GM21526 (cell line): ENCODE measurements at regions not wholly inside any gene's neighbourhood (a gene's known extent, or its start where the extent isn't known, plus 50 kb on each side); places are given as distances from the start of the nearest gene placed in this dataset.

ENCODE experiments used
- ATAC-seq: cut with Tn5 transposase; IDR thresholded peaks from one replicate; pipeline ENCODE4 v1.9.1; 2021; ENCODE audit warnings: moderate library complexity; ENCODE audit not compliant: unreplicated experiment, low FRiP score

DNA sequence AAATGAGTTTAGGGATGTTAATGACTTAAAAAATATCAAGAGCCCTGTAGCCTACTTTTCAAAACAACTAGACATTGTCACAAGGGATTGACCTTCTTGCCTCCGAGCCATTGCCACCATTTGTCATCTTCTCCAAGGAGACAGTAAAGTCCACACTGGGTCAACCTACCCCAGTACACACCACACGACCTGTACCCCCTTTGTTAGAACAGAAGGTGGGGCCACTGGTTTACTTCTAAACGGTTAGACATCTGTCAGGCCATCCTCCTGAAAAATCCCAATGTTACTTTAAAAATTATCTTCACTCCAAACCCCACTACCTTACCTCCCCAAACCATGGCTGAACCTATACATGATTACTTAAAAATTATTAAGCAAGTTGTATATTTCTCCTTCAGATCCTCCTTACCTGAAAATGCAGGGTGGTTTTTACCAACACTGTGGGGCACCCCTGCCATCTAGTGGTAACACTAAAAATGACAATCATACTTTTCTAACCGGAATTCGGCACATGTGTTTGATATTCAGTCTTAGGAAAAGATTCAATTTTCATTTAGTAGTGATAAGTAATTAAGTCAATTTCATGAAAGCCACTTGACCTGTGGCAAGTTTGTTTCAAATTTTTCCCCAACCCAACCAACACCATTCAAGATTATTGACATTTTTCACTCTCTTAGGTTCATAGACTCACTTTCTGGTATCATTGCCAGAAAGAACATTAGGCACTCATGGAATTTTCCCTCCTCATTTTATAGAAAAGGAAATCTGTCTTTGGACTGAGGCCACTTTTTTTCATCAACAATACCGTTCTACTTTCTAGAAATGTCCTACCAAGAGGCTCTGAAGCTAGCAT, 265.3 kb upstream of the PKDCC start:
- ATAC-seq, result no peak

DNA sequence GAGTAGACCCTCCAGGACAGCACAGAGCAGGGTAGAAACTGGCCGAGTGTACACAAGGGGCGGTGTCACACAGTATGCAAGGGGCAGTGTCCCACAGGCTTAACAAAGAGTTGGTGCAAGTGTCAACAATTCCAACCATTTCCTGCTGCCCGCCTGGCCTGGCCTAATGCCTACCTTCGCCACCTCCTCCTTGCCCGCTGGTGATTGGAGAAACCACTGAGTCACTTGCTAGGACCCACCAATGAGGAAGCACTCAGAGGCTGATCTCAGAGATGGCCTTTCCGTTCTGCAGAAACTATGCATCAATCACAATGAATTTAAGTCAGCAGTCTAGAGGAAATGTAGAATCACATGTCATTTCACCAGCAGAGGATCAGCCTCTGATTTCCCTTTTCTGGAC, 263.3 kb upstream of the PKDCC start:
- ATAC-seq, result no peak

DNA sequence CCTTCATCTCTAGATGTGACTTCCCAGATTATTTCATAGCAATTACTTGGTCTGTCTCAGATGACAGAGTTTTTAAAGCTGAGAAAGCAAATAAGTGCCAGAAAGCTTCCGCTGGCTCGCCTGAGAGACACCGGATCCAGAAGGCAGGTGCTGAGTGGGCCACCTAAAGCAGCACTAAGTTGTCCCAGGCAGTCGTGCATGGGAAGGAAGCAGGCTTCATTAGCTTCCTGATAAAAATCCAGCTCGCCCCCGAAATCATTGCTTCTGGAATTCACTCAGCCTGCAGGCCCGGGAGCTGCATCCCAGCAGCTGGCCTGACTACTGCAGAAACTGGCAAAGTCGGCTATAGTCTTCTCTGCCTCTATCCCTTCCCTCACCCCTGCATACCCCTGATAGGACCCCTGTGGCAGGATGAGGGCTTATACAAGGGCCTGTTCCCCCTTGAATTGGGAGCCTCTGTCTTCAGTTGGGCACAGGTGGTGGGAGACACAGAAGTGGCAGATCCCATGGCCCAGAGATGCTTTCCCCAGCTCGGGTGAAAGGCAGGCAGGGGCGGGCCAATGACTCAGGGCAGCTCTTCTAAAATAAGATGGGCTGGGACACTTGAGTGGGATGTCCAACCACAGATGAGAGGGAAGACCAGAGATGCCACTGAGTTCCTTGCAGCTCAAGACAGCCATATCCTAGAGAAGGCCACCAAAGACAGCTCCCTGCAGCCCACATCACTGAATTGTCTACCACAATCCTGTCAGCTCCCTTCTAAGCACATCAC, 262.4 kb upstream of the PKDCC start:
- ATAC-seq, result no peak

DNA sequence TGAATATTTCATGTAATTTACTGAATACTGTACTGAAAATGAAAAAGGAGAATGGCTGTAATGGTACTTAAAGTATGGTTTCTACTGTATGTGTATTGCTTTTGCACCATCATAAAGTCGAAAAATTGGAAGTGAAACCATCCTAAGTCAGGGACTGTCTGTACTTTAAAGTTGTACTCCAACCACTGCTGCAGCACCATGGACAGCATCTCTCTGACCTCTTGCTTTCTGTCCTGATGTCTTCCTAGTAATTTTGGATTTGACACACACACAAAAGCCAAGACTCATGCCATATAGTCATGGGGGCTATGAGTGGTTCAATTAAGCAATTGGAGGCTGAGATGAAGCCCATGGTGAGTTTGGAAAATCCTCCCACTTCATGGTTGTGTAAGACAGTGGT, 256.3 kb upstream of the PKDCC start:
- no peak for ATAC-seq

DNA sequence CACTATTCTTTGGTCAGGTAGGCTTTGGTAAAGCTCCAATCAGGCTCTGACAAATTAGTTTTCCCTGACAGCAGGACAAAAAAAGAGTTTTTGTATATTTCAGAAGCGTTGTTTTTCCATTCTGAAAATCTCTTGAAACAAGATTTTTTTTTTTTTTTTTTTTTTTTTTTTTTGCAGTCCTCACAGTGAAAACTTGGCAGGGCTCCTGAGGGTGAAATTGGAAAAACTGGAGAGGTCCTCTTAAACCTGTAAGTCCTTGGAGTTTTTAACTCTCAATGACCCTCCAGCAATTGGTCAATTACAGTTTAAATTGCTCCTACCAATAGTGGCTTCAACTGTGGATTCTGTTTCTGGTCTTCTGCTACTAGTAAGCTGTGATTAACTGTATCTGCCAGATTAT, 244.5 kb upstream of the PKDCC start:
- no peak for ATAC-seq

DNA sequence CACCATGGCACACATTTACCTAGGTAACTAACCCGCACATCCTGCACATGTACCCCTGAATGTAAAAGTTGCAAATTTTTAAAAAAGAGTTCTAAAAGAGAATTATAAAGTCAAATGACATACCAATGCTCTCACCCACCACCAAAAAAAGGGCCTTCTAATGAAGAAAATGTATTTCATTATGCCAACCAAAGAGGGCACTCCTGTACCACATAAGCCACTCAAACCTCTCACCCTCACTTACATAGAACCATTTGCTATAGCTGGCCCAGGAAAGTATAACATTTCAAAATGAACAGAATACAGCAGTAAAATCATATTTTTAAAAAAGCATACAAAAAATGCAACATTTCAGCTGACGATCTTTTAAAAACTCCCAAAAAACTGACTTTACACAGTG, 241.5 kb upstream of the PKDCC start:
- no peak for ATAC-seq

DNA sequence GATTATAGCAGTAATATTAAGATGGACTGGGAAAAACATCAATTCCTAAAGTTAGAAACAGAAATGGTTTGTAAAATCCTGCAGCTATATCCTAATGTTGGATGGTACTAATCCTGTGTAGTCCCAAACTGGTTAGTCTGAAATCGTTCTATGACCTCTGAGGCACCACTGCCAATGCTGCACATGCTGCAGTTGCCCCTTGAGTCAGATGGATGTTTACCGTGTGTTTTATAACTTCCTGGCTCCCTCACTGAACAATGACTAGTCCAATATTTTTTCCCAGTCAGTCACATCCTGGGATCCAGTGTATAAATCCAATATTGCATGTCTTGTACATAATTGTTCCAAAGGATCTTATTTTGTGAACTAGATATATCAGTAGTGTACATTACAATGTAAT, 226.7 kb upstream of the PKDCC start:
- ATAC-seq, result no peak

DNA sequence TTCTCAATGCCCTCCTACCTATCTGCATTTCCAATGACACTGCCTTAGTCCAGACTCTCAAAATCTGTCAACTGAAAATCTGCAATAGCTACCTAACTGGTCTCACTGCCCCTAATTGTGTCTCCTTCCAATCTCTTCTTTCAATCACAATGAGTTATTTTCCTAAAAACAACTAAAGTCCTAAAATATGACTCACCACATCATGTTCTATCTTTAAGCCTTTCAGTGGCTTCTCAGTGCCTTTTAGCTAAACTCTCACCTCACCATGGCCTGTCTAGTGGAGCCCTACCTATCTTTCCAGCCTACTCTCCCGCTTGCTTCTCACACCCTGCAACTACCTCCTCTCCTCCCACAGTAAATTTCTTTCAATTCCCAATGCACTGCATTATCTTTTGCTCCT, 220.9 kb upstream of the PKDCC start:
- ATAC-seq, result no peak

DNA sequence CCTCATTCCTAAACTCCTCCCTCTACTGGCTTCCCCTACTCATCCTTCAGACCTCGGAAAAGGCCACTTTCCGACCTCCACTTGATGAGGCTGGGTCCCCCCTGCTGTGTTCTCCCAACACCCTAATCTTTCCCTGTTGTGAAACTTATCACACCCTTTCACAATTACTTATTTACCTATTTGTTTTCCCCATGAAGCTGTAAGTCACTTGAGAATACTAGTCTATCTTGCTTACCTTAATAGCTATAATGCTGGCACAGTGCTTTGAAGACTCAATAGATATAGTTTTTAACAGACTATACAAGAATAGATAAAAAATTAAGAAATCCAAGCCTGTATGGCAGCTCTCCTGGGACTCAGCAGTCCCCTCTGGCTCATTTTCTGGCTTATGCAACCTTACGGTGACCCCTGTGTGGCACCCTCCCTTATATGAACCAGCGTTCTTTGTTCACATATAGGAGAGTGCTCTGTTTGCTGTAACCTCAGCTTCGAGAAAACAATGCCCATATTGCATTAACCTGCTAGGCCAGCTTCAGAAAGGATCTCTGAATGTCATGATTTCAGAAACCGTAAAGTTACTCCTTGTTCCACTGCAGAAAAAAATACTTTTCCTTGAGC, 220.4 kb upstream of the PKDCC start:
- no peak for ATAC-seq

DNA sequence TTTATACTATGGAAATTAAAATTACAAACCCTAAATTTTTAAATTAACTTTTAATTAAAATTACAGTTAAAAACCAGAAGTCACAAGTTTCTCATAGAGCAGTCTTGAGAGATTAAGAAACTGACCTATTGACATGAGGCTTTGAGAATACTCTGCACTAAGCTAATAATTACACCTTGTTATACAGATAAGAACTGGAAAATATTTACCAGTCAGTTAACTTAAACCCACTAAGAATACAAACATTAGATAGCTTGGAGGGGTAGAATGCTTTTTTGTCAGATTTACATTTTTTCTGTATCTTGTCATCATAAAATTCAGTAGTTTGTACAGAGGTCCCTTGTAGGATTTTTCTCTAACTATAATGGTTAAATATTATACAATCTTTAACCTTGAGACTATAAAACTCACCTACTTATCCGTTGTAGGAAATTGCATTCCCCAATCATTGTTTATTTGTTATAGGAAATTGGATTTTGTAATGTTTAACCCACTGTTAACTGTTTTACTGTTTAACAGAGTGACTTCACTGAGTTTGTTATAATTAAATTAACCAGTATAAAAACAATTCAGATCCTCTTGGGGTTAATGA, 219.7 kb upstream of the PKDCC start:
- no peak for ATAC-seq

DNA sequence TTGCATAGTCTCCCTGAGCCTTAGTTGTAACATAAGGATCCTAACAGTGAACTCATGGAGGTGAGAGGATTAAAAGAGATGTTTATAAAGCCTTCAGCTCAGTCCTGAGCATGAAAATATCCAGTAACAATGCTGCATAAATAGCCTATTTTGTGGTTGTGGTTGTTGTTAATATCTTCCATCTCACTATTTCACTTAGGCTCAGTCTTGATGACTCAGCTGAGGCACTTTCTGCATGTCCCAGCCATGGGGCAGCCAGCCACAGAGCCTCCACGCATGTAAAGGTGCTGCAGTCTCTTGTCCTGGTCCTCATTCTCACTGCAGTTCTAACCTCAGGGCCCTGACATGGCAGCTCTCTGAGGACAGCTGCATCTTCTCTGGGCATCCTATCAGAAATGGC, 218.8 kb upstream of the PKDCC start:
- ATAC-seq, result no peak

DNA sequence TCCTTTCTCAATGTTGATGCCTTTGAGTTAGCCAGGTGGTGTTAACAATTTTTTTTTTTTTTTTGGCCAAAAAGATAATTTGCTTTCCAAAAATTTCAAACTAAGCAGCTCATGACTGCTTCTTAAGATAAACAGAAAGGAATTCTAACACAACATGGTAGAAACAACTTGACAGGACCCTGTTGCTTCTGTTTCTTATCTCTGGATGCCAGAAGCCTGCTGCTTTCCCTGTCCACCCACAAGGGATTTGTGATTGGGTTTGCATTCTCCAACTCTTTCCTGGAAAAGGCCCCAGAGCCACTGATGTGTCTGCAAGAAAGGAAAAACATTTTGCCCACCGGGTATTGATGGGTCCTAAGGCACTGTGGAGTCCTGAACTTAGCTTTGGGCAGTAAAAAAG, 217.2 kb upstream of the PKDCC start:
- no peak for ATAC-seq

DNA sequence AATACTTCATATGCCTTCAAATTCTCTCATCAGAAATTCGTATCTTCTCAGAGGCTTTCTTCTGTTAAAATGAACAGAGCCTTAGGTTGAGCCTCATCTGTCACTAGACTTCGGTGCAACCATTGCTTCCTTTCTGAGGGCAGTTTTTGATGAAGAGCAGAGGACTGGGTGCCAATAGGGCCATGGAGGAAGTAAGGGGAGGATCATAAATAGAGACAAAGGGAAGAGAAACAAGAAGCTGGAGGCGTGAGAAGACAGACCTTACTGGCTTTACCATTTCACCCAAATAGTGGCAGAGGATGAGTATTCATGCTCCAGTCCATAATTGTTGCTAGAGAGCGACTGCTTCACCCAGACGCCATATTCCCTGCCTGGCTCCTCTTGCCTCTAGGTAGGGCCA, 215.6 kb upstream of the PKDCC start:
- ATAC-seq, result no peak

DNA sequence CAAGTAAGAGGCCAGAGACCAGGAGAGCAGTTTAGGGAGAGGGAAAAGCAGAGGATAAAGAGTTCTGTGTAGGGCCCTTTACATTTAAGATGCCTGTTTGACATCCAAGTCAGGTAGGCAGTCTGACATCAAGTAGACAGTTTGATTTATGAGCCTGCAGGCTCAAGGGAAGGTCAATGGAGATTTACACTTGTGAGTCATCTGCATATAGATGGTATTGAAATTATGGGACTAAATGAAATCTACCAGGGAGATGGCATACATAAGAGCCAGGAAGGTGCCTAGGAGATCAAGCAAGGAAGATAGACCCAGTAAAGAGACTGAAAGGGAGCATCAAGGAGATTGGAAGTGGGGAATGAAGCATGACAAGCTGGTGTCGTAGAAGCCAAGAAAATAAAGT, 212.4 kb upstream of the PKDCC start:
- ATAC-seq, result no peak

DNA sequence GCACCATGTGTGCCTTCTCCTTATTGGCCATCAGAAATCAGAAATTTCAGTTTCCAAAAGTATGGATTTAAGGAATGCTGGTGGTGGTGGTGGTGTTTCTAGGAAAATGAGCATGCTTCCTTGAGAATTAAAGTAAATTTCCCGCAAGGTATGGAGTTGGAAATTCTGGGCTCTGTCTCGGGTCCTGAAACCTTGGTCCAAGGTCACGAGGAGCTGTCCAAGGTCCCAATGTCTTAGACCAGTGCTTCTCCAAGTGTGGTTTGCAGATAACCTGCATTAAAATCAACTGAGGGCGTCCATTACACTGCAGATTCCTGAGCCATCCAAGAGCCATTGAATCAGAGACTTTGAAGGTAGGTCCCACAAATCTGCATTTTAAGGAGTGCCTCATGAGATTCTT, 210.9 kb upstream of the PKDCC start:
- no peak for ATAC-seq

DNA sequence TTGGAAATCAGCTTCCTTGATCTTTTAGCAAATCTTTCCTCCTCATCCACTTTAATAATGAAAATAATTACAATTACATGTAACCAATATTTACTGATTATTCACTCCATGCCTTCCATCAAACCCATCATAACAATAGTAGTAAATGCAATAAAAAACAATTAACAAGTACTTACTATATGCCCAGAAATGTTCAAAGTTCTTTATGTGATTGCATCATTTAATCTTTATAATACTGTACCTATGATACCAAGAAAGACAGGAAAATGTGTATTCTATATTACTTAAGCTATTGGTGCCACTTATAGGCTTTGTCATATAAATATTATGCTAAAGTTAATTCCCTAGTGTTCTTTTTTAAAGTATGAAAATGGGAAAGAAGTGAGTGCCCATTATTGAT, 210.2 kb upstream of the PKDCC start:
- ATAC-seq, result no peak

DNA sequence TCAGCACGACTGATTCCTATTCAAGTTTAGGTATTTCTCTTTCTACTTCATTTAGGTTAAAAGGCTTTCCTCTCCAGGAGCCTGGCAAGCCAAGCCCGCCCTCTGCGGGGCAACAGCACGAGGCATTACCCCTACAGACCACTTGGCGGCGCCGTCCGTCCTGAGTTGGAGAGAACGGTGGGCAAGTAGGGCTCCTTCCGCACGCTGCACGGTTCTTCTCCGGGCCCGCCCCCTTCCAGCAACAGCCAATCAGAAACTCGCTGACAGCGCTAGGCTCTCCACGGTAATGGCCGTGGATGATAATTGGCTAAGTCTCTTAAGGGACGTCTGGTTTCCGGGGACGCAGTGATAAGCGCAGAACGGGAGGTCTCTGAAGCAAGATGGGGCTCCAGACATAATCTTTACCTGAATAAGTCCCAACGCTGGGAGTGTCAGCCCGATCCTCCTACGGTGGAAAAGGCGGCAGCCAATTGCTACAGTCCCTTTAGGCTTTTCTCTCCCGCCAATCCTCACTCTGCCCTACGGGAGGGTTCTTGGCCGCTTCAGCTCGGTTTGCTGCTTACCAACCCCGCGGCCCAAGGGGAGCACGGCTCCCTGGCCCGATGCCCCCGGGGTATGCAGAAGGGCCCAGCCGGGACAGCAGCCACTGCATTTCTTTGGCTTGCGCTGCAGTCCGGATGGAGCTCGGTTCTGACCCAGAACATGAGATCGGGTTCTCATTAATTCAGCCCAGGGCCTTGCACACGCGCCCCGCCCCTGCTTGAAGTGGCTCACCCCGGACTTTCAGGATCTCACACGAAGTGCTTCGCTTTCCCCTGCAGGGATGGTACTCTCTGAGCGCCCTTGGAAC, 206.9 kb upstream of the PKDCC start:
- ATAC-seq, result peak; percentile 100

DNA sequence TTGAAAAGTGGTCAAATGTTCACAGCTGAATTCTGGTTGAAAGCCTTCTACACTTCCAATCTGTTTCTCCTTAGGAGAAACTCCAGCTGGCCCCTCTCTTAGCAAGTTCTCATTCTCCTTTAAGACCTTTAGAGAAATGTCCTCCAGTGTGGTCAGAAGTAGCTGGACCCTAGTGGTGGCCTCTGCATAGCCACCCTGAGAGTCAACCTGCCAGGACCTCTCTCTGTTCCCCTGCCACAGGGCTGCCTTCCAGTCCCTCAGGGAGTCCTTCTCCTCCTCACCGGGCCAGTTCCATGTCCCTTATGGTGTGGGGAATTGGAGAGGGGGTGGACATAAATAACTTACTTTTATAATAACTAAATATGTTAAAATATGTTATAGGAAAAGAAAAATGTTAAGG, 200.9 kb upstream of the PKDCC start:
- no peak for ATAC-seq

DNA sequence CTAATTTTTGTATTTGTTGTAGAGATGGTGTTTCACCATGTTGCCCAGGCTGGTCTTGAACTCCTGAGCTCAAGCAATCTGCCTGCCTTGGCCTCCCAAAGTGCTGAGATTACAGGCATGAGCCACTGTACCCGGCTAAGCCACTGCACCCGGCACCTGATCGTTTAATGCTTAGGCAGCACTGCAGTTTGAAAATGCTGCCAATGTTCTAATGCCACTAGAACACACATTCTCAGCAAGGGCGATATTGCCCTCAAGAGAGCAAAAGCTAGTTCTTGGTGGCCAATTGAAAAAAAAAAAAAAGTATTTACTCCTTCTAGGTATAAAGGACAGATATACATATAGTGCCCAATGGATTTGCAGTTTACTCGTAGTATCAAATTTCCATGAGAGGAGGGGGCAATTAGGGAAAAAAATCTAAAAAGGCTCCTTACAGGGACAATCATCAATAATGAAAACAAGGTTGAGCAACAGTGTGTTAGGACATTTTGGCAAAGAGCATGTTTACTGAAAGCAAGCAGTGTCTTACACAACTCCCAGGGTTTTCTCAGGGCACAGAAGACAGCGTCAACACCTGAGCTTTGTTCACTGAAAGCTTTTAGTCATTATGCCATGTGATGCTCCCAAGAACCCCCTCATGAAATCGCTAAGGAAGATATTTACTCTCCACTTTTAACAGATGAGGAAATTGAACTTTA, 199.9 kb upstream of the PKDCC start:
- ATAC-seq, result no peak

DNA sequence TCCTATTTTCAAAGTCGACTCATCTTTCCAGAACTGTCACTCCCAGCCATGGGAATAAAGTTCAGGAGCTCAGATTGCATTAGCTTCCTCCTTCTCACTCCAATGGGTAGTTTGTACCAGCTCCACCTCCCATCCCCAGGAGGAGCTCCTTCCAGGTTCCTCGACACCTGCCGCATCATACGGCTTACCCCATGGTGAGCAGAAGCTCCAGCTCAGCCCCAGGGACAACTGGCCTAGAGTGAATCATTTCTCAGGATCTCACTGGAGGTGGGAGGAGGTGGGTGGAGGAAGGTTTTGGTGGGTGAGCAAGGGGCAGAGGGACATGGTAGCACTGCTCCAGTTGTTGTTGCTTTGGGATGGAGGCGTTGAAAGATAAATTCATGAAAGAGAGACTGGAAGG, 196.3 kb upstream of the PKDCC start:
- ATAC-seq, result no peak
